Pancreas (tissue), 10 donors: ENCODE measurements at regions not wholly inside any gene's neighbourhood (a gene's known extent, or its start where the extent isn't known, plus 50 kb on each side); places are given as distances from the start of the nearest gene placed in this dataset.
"Not testable (repeated sequence)": the region's sequence is repeated elsewhere in the genome, so short reads cannot be mapped to it uniquely, and the experiment has no call there.

Experiments
- ATAC-seq, 4 donors: fragments of 200-7000 bp; cut with Tn5 transposase; one replicate each; pipeline versions ENCODE4 v1.8.0 to v1.9.1; 2020; ENCODE audit warnings: mild to moderate bottlenecking in 4 of 4, moderate library complexity in 4 of 4
- DNase-seq, 6 donors: peaks; one replicate each; pipeline ENCODE4 v3.0.0-alpha.2; 2020
- FAIRE-seq: peaks from 2 replicates; lab custom pipeline; 2012; peaks lifted over from hg19 to GRCh38; lab: Jason Lieb, UNC
- H3K27ac ChIP-seq, 4 donors: fragments of 200-600 bp; sonication (generic); 1 replicate in 3 of 4; 2 replicates in 1 of 4; pipeline versions ENCODE4 v1.5.0 to v1.8.0; 2020
- H3K27me3 ChIP-seq, 4 donors: fragments of 200-600 bp; one replicate each; pipeline ENCODE4 v1.8.0; 2021
- H3K36me3 ChIP-seq, 3 donors: fragments of 200-600 bp; sonication (generic) in 1 of 3; one replicate each; pipeline versions ENCODE4 v1.5.0 to v1.8.0; 2020 to 2021
- H3K4me1 ChIP-seq, 3 donors: fragments of 200-600 bp; one replicate each; pipeline ENCODE4 v1.8.0; 2021
- H3K4me3 ChIP-seq, 4 donors: fragments of 200-600 bp; sonication (generic) in 2 of 4; one replicate each; pipeline versions ENCODE4 v1.5.0 to v1.8.0; 2020 to 2021
- H3K9me3 ChIP-seq, 4 donors: fragments of 200-600 bp; one replicate each; pipeline ENCODE4 v1.8.0; 2021
- WGBS, 2 donors: extraction: QIAGEN DNeasy Blood & Tissue Kit; methylation state at CpG; one replicate each; pipeline ENCODE4 v1.1.7; 2013; 5-methylcytosine and 5-hydroxymethylcytosine counted together
- intact Hi-C, 3 donors: fragments of 100-400 bp; cut with DNase I; formaldehyde crosslinking; loops; one replicate each; pipeline versions ENCODE4 v1.11.1 to v1.14.2; 2022
- TF ChIP-seq, protein P1 (sequence below), 4 donors: fragments of 200-600 bp; sonication (generic) in 3 of 4; IDR thresholded peaks; one replicate each; pipeline versions ENCODE4 v1.5.0 to v1.8.0; 2021; ENCODE audit warnings: antibody characterized with exemption in 4 of 4
- donor health status: healthy with polysubstance abuse.
- donor health status: DM: no; HTN: no; CAD: no; lungs with moderate emphysema.
- donor health status: DM: no; HTN: no; CAD: no.
- donor health status: control.
- donor health status: control.
- donor health status: Bipolar disorder and iron deficiency.
- donor health status: DM: yes; HTN: yes; CAD: no.
- donor health status: DM: no; HTN: no; CAD: no.
- donor health status: DM: no; HTN: no; CAD: no.
- donor health status: DM: yes; HTN: yes; CAD: no.

DNA sequence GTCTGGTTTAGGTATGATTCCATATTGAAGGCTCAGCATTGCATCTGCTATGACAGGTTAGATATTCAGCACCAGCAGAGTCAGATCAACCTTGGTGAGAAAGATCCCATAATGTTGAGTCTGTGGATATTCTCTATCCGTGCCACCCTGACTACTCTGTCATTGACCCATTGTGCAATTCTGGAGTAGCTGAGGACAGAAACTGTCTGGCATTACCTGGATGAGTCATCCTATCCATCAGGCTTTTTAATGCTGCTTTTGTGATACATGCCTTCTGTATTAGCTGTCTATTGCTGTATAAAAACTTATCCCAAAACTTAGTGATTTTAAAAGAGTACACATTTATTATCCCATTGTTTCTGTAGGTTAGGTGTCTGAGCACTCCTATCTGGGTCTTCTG lies 189.1 kb upstream of the FAT3 start:
- TF ChIP-seq, protein P1, sequence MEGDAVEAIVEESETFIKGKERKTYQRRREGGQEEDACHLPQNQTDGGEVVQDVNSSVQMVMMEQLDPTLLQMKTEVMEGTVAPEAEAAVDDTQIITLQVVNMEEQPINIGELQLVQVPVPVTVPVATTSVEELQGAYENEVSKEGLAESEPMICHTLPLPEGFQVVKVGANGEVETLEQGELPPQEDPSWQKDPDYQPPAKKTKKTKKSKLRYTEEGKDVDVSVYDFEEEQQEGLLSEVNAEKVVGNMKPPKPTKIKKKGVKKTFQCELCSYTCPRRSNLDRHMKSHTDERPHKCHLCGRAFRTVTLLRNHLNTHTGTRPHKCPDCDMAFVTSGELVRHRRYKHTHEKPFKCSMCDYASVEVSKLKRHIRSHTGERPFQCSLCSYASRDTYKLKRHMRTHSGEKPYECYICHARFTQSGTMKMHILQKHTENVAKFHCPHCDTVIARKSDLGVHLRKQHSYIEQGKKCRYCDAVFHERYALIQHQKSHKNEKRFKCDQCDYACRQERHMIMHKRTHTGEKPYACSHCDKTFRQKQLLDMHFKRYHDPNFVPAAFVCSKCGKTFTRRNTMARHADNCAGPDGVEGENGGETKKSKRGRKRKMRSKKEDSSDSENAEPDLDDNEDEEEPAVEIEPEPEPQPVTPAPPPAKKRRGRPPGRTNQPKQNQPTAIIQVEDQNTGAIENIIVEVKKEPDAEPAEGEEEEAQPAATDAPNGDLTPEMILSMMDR (IDR thresholded peaks at IDR 0.05): no peak
- no peak for DNase-seq
- Histone ChIP-seq H3K9me3 (no peaks in the 10 kb centered on the region), H3K36me3 (no peaks in the 10 kb centered on the region), H3K4me1 (no peaks in the 10 kb centered on the region), H3K27me3 (no peaks in the 10 kb centered on the region), H3K27ac (no peak overlapping the region), H3K4me3 (no peak overlapping the region)
- FAIRE-seq: no peak
- peak in 1 of 4 donors; percentile 16 for ATAC-seq
- 61 to 65% methylated on average over 1 of the region's 1 CpG for WGBS, 2 donors
- intact Hi-C loops: no loop called here

DNA sequence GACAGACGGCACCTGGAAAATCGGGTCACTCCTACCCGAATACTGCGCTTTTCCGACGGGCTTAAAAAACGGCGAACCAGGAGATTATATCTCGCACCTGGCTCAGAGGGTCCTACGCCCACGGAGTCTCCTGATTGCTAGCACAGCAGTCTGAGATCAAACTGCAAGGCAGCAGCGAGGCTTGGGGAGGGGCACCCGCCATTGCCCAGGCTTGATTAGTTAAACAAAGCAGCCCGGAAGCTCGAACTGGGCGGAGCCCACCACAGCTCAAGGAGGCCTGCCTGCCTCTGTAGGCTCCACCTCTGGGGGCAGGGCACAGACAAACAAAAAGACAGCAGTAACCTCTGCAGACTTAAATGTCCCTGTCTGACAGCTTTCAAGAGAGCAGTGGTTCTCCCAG lies 197.5 kb upstream of the FAT3 start:
- FAIRE-seq, H3K9me3 ChIP-seq, ATAC-seq, H3K4me3 ChIP-seq, H3K4me1 ChIP-seq, H3K27me3 ChIP-seq, H3K27ac ChIP-seq, H3K36me3 ChIP-seq, intact Hi-C loops: not testable (repeated sequence)
- DNase-seq: peak in 1 of 6 donors; percentile 23
- WGBS, 2 donors: 62 to 78% methylated on average over 16 of the region's 16 CpGs

GRCh38 chr11:92026664-92027063 lies 198.0 kb upstream of the FAT3 start:
- ATAC-seq: no peak
- WGBS, 2 donors: 79 to 93% methylated on average over 7 of the region's 7 CpGs
- no peak for FAIRE-seq
- Histone ChIP-seq H3K9me3 (no peaks in the 10 kb centered on the region), H3K27me3 (no peaks in the 10 kb centered on the region), H3K27ac (no peak overlapping the region), H3K36me3 (no peaks in the 10 kb centered on the region), H3K4me1 (no peaks in the 10 kb centered on the region), H3K4me3 (no peak overlapping the region)
- intact Hi-C loops: no loop called here
- TF ChIP-seq, protein P1 (IDR thresholded peaks at IDR 0.05): no peak
- DNase-seq: no peak

GRCh38 chr11:92024788-92025187 lies 199.8 kb upstream of the FAT3 start:
- Histone ChIP-seq H3K4me3 (no peak overlapping the region), H3K27ac (no peak overlapping the region), H3K4me1 (no peaks in the 10 kb centered on the region), H3K9me3 (no peaks in the 10 kb centered on the region), H3K36me3 (no peaks in the 10 kb centered on the region), H3K27me3 (no peaks in the 10 kb centered on the region)
- DNase-seq (no peak), FAIRE-seq (no peak), ATAC-seq (no peak)
- intact Hi-C loops: no loop called here
- 53 to 60% methylated on average over 2 of the region's 2 CpGs for WGBS, 2 donors
- TF ChIP-seq, protein P1 (IDR thresholded peaks at IDR 0.05): no peak

DNA sequence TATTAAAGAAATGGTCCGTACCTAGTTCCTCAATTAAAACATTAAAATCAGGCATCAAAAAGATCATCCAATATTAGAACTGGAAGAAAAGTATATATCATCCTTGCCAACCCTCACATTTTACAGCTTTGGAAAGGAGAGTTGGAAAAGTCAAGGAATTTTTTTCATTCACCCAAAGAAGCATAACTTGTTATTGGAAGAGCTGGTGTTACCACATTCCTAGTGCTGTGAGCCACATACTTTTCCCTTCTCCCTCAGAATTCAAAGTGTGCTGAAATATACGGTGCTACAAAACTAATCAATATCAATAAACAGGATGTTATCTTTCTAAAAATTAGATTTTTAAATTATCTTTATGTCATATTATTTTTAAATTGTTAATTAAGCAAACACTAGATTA lies 202.1 kb upstream of the FAT3 start:
- 39 to 51% methylated on average over 2 of the region's 2 CpGs for WGBS, 2 donors
- no peaks in the 10 kb centered on the region for H3K9me3 ChIP-seq
- H3K36me3 ChIP-seq: no peaks in the 10 kb centered on the region
- no peak for ATAC-seq
- no peak overlapping the region for H3K27ac ChIP-seq
- H3K4me1 ChIP-seq: no peaks in the 10 kb centered on the region
- FAIRE-seq: no peak
- intact Hi-C loops: no loop called here
- no peak overlapping the region for H3K4me3 ChIP-seq
- no peak for DNase-seq
- TF ChIP-seq, protein P1 (IDR thresholded peaks at IDR 0.05): no peak
- H3K27me3 ChIP-seq: no peaks in the 10 kb centered on the region

GRCh38 chr11:92018332-92018731 lies 206.3 kb upstream of the FAT3 start:
- no peaks in the 10 kb centered on the region for H3K9me3 ChIP-seq
- no peak for ATAC-seq
- no peaks in the 10 kb centered on the region for H3K27me3 ChIP-seq
- H3K4me3 ChIP-seq: no peak overlapping the region
- H3K36me3 ChIP-seq: no peaks in the 10 kb centered on the region
- no peak for DNase-seq
- intact Hi-C loops: no loop called here
- FAIRE-seq: no peak
- WGBS, 2 donors: 63 to 74% methylated on average over 3 of the region's 3 CpGs
- TF ChIP-seq, protein P1 (IDR thresholded peaks at IDR 0.05): no peak
- no peak overlapping the region for H3K27ac ChIP-seq
- no peaks in the 10 kb centered on the region for H3K4me1 ChIP-seq
